NB4 (cell line): ENCODE measurements at regions not wholly inside any gene's neighbourhood (a gene's known extent, or its start where the extent isn't known, plus 50 kb on each side); places are given as distances from the start of the nearest gene placed in this dataset.
A peak's percentile ranks its signal among the peaks of the same experiment; 100 is the strongest.

Source experiments
- DNase-seq: peaks from one replicate; pipeline ENCODE4 v3.0.0; 2010; ENCODE audit warnings: low read depth
- H3K4me3 ChIP-seq: one replicate; pipeline ENCODE4 v1.5.1; 2011; ENCODE audit warnings: mild to moderate bottlenecking, low read depth, low read length, moderate library complexity
- MYC ChIP-seq: IDR thresholded peaks from 2 replicates; pipeline ENCODE4 v1.6.1; 2011; ENCODE audit warnings: low read depth, low read length
- POLR2A ChIP-seq: IDR thresholded peaks from 2 replicates; pipeline ENCODE4 v1.6.1; 2011; ENCODE audit warnings: mild to moderate bottlenecking; ENCODE audit not compliant: insufficient read length; ENCODE audit errors: extremely low read depth
- TF ChIP-seq, protein P1 (sequence below): IDR thresholded peaks from 2 replicates; pipeline ENCODE4 v1.6.1; 2011; ENCODE audit warnings: low read depth, low read length
- TF ChIP-seq, protein P2 (sequence below): IDR thresholded peaks from one replicate; pipeline ENCODE4 v1.5.1; 2012; ENCODE audit warnings: low read depth, low read length

DNA sequence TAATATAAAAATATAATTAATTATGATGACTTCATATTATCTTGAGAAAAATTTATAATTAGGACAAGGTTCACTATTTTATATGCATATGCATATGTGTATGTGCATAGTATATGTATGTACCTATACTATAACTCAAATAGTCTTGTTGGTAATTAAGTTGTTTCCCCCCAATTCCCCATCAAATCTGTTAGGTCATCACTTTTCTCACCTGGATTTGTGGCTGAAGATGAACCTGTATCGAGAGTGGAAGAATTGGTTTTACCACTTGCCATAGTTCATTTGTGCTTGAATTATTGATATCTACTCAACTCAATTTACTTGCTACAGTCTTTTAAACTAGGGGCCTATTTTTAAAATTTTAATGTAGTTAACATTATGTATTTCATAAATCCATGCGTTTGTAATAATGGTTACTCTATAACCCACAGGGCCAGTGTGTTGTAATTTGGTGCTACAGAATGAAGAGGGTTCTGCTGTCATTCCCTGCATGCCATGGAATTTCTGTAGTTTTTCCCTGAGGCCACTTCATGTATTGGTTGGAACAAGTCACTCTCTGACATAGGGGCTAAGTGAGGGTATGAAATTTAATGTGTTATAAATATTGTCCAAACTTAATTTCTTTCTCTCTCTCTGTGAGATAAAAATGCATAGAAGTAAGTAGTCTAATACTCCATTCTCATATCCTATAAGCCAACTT lies 74.9 kb downstream of the TAF11L14 start:
- TF ChIP-seq, protein P1, sequence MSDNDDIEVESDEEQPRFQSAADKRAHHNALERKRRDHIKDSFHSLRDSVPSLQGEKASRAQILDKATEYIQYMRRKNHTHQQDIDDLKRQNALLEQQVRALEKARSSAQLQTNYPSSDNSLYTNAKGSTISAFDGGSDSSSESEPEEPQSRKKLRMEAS: no peak
- TF ChIP-seq, protein P2, sequence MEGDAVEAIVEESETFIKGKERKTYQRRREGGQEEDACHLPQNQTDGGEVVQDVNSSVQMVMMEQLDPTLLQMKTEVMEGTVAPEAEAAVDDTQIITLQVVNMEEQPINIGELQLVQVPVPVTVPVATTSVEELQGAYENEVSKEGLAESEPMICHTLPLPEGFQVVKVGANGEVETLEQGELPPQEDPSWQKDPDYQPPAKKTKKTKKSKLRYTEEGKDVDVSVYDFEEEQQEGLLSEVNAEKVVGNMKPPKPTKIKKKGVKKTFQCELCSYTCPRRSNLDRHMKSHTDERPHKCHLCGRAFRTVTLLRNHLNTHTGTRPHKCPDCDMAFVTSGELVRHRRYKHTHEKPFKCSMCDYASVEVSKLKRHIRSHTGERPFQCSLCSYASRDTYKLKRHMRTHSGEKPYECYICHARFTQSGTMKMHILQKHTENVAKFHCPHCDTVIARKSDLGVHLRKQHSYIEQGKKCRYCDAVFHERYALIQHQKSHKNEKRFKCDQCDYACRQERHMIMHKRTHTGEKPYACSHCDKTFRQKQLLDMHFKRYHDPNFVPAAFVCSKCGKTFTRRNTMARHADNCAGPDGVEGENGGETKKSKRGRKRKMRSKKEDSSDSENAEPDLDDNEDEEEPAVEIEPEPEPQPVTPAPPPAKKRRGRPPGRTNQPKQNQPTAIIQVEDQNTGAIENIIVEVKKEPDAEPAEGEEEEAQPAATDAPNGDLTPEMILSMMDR: no peak
- TF ChIP-seq POLR2A (no peak), MYC (no peak)
- DNase-seq: no peak
- H3K4me3 ChIP-seq: no peak overlapping the region

DNA sequence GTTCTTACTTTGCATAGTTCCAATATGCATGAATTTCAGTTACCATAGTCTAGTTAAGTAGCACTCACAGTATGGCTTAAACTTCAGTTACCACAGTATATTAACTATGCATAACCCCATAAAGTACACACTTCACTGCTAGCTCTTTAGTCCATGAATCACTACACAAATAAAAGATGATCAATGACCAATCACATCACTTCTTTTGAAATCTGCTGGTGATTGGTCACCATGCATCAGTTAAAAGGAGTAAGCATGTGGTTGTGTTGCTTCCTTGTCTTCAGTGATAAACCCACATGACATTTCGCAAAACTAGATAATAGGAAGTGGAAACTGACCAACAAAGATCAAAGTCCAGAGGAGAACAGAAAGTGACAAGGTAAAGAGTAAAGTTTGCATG lies 79.0 kb downstream of the TAF11L14 start:
- TF ChIP-seq, protein P2: no peak
- no peak for TF ChIP-seq POLR2A
- no peak for TF ChIP-seq MYC
- TF ChIP-seq, protein P1: peak; percentile 70
- peak; percentile 34 for DNase-seq
- no peak overlapping the region for H3K4me3 ChIP-seq

DNA sequence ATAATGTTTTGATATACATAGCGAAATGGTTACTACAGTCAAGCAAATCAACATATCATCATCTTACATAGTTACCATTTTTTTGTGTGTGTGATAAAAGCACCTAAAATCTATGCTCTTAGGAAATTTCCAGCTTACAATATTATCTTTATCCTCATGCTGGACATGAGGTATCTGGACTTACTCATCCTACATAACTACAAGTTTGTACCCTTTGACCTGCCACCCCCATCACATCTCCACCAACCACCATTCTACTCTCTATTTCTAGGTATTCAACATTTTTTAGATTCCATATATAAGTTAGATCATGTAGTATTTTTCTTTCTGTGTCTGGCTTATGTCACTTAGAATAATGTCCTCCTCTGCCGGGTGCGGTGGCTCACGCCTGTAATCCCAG lies 79.9 kb downstream of the TAF11L14 start:
- TF ChIP-seq MYC (no peak), POLR2A (no peak)
- TF ChIP-seq, protein P1: no peak
- TF ChIP-seq, protein P2: no peak
- no peak for DNase-seq
- no peak overlapping the region for H3K4me3 ChIP-seq

DNA sequence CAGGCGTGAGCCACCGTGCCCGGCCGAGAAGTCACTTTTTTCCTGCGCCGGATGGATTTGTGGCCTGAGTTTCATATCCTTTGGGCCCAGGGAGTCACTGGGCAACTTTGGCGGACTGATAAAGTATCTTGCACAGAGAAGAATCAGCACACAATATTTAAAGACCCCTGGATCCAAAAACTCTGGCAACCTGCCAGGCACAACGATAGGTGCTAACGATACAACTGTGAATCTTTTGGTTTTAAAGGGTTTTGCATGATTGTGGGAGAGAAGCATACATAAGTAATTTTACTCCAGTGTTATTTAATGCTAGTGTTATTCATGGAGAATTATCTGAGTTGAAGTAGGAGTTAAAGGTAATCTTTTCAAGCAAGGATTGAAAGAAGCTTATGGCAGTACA lies 85.3 kb downstream of the TAF11L14 start:
- TF ChIP-seq POLR2A (no peak), MYC (no peak)
- TF ChIP-seq, protein P2: no peak
- TF ChIP-seq, protein P1: no peak
- H3K4me3 ChIP-seq: no peak overlapping the region
- no peak for DNase-seq

DNA sequence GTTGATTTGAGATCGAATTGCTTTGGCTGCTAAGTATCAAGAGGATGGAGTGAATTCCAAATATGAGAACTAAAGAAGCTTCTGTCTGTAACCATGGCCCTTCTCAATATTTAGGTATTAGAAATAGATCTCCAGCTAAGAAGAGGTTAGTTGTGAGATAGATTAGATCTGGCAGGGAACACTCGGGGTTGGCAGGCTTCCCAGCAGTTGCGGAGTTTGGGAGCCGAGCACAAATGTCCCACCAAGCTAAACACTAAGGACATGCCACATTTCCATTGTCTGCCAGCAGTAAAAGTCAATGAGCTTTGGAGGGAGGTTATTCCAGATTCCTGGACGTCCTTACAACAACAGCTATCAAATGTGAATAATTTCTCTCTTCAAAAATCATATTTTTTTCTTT lies 85.8 kb downstream of the TAF11L14 start:
- H3K4me3 ChIP-seq: no peak overlapping the region
- no peak for DNase-seq
- TF ChIP-seq POLR2A (no peak), MYC (no peak)
- TF ChIP-seq, protein P1: no peak
- TF ChIP-seq, protein P2: no peak
